GM12892 (cell line): ENCODE measurements at regions not wholly inside any gene's neighbourhood (a gene's known extent, or its start where the extent isn't known, plus 50 kb on each side); places are given as distances from the start of the nearest gene placed in this dataset.

Experiments
- POLR2AphosphoS5 ChIP-seq: IDR thresholded peaks from 2 replicates; pipeline ENCODE4 v1.6.1; 2011; ENCODE audit warnings: low read depth, low read length, control low read depth
- TAF1 ChIP-seq: IDR thresholded peaks from 2 replicates; pipeline ENCODE4 v1.6.1; 2011; ENCODE audit warnings: low read depth, mild to moderate bottlenecking, control low read depth, low read length, borderline replicate concordance

GRCh38 chr11:90309693-90310092 lies 86.8 kb upstream of the CHORDC1 start:
- no peak for TF ChIP-seq POLR2AphosphoS5
- TF ChIP-seq TAF1: no peak
